IPS-15b (cell line): ENCODE measurements at regions not wholly inside any gene's neighbourhood (a gene's known extent, or its start where the extent isn't known, plus 50 kb on each side); places are given as distances from the start of the nearest gene placed in this dataset.
"Not testable (repeated sequence)": the region's sequence is repeated elsewhere in the genome, so short reads cannot be mapped to it uniquely, and the experiment has no call there.

Source experiments
- H3K27me3 ChIP-seq: one replicate; pipeline ENCODE4 v1.6.1; 2013; ENCODE audit warnings: low read length; ENCODE audit not compliant: control insufficient read depth, insufficient read depth
- H3K36me3 ChIP-seq: one replicate; pipeline ENCODE4 v1.6.1; 2013; ENCODE audit warnings: low read length; ENCODE audit not compliant: control insufficient read depth, insufficient read depth
- H3K4me1 ChIP-seq: one replicate; pipeline ENCODE4 v1.6.1; 2013; ENCODE audit warnings: mild to moderate bottlenecking, low read length; ENCODE audit not compliant: control insufficient read depth, insufficient read depth
- H3K4me3 ChIP-seq: one replicate; pipeline ENCODE4 v1.5.1; 2013; ENCODE audit warnings: low read depth, low read length
- H3K9ac ChIP-seq: one replicate; pipeline ENCODE4 v1.6.1; 2013; ENCODE audit warnings: low read depth, mild to moderate bottlenecking, low read length
- H3K9me3 ChIP-seq: one replicate; pipeline ENCODE4 v1.6.1; 2013; ENCODE audit warnings: mild to moderate bottlenecking, low read length; ENCODE audit not compliant: control insufficient read depth, insufficient read depth

GRCh38 chr12:105637470-105637869 lies 307.0 kb downstream of the C12orf75 start:
- Histone ChIP-seq H3K9ac (no peak overlapping the region), H3K4me3 (no peak overlapping the region), H3K36me3 (no peaks in the 10 kb centered on the region), H3K27me3 (no peaks in the 10 kb centered on the region), H3K4me1 (no peaks in the 10 kb centered on the region), H3K9me3 (no peaks in the 10 kb centered on the region)

GRCh38 chr12:105640761-105641160 lies 310.3 kb downstream of the C12orf75 start:
- no peaks in the 10 kb centered on the region for H3K9me3 ChIP-seq

GRCh38 chr12:105641749-105642148 lies 311.3 kb downstream of the C12orf75 start:
- Histone ChIP-seq H3K4me1 (no peaks in the 10 kb centered on the region), H3K27me3 (no peaks in the 10 kb centered on the region), H3K9me3 (no peaks in the 10 kb centered on the region), H3K9ac (no peak overlapping the region), H3K4me3 (no peak overlapping the region), H3K36me3 (no peaks in the 10 kb centered on the region)

More at GRCh38 chr12:105640761-105641160, 310.3 kb downstream of the C12orf75 start:
- H3K27me3 ChIP-seq, result no peaks in the 10 kb centered on the region
- no peak overlapping the region for H3K4me3 ChIP-seq
- H3K9ac ChIP-seq, result no peak overlapping the region
- H3K4me1 ChIP-seq, result no peaks in the 10 kb centered on the region
- no peaks in the 10 kb centered on the region for H3K36me3 ChIP-seq

- Histone ChIP-seq H3K4me3 (no peak overlapping the region), H3K4me1 (no peaks in the 10 kb centered on the region), H3K27me3 (no peaks in the 10 kb centered on the region), H3K9ac (no peak overlapping the region), H3K36me3 (no peaks in the 10 kb centered on the region), H3K9me3 (no peaks in the 10 kb centered on the region)
Observed at GRCh38 chr12:105644770-105645169, 314.3 kb downstream of the C12orf75 start.

- no peak overlapping the region for H3K9ac ChIP-seq
- H3K9me3 ChIP-seq, result no peaks in the 10 kb centered on the region
- H3K4me3 ChIP-seq, result no peak overlapping the region
Observed at GRCh38 chr12:105654606-105655005, 324.1 kb downstream of the C12orf75 start.

GRCh38 chr12:105658389-105658788 lies 327.9 kb downstream of the C12orf75 start:
- no peaks in the 10 kb centered on the region for H3K27me3 ChIP-seq
- no peaks in the 10 kb centered on the region for H3K9me3 ChIP-seq
- H3K36me3 ChIP-seq, result no peaks in the 10 kb centered on the region
- H3K9ac ChIP-seq, result no peak overlapping the region
- H3K4me1 ChIP-seq, result no peaks in the 10 kb centered on the region
- no peak overlapping the region for H3K4me3 ChIP-seq

More at GRCh38 chr12:105654606-105655005, 324.1 kb downstream of the C12orf75 start:
- H3K27me3 ChIP-seq, result no peaks in the 10 kb centered on the region
- no peaks in the 10 kb centered on the region for H3K4me1 ChIP-seq
- H3K36me3 ChIP-seq, result no peaks in the 10 kb centered on the region

- Histone ChIP-seq H3K9ac (no peak overlapping the region), H3K4me3 (no peak overlapping the region), H3K9me3 (no peaks in the 10 kb centered on the region), H3K36me3 (no peaks in the 10 kb centered on the region), H3K27me3 (no peaks in the 10 kb centered on the region), H3K4me1 (no peaks in the 10 kb centered on the region)
Observed at GRCh38 chr12:105659355-105660075, 329.0 kb downstream of the C12orf75 start.

- not testable (repeated sequence) for H3K4me1 ChIP-seq, H3K4me3 ChIP-seq, H3K36me3 ChIP-seq
Observed at GRCh38 chr12:105664765-105665164, 334.3 kb downstream of the C12orf75 start.

GRCh38 chr12:105665366-105665765 lies 334.9 kb downstream of the C12orf75 start:
- no peaks in the 10 kb centered on the region for H3K36me3 ChIP-seq
- H3K27me3 ChIP-seq, result no peaks in the 10 kb centered on the region
- no peak overlapping the region for H3K4me3 ChIP-seq

More at GRCh38 chr12:105664765-105665164, 334.3 kb downstream of the C12orf75 start:
- H3K9me3 ChIP-seq, H3K27me3 ChIP-seq, H3K9ac ChIP-seq: not testable (repeated sequence)

GRCh38 chr12:105667973-105668743 lies 337.7 kb downstream of the C12orf75 start:
- Histone ChIP-seq H3K4me1 (no peaks in the 10 kb centered on the region), H3K9ac (no peak overlapping the region), H3K27me3 (no peaks in the 10 kb centered on the region), H3K4me3 (no peak overlapping the region), H3K36me3 (no peaks in the 10 kb centered on the region), H3K9me3 (no peaks in the 10 kb centered on the region)

More at GRCh38 chr12:105665366-105665765, 334.9 kb downstream of the C12orf75 start:
- Histone ChIP-seq H3K9me3 (no peaks in the 10 kb centered on the region), H3K4me1 (no peaks in the 10 kb centered on the region), H3K9ac (no peak overlapping the region)

GRCh38 chr12:105670672-105671071 lies 340.2 kb downstream of the C12orf75 start:
- no peaks in the 10 kb centered on the region for H3K36me3 ChIP-seq
- H3K9me3 ChIP-seq, result no peaks in the 10 kb centered on the region
- H3K4me3 ChIP-seq, result no peak overlapping the region
- no peak overlapping the region for H3K9ac ChIP-seq
- H3K27me3 ChIP-seq, result no peaks in the 10 kb centered on the region
- no peaks in the 10 kb centered on the region for H3K4me1 ChIP-seq

- Histone ChIP-seq H3K27me3 (no peaks in the 10 kb centered on the region), H3K4me1 (no peaks in the 10 kb centered on the region), H3K36me3 (no peaks in the 10 kb centered on the region), H3K9ac (no peak overlapping the region), H3K9me3 (no peaks in the 10 kb centered on the region), H3K4me3 (no peak overlapping the region)
Observed at GRCh38 chr12:105671720-105672119, 341.2 kb downstream of the C12orf75 start.
